ENCODE measurements at regions not wholly inside any gene's neighbourhood (a gene's known extent, or its start where the extent isn't known, plus 50 kb on each side); places are given as distances from the start of the nearest gene placed in this dataset.
"Not testable (repeated sequence)": the region's sequence is repeated elsewhere in the genome, so short reads cannot be mapped to it uniquely, and the experiment has no call there.

DNA sequence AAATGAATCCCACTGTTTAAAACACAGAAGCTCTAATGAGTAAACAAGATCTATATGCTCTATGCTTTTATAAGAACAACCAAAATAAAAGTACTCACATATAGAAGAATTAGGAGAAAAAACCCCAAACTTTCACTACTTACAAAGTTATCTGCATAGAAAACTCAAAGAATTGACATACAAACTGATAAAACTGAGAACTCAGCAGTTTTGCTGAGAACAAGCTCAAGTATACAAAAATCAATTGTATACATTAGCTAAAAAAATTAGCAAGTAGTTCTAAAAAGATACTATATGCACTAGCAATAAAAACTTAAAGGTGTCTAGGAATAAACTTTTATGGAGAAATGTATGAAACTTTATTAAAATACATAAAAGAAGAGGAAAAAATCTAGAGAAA is 186.2 kb upstream of the KAZN start:
- H3K4me3 ChIP-seq (ENCODE audit: control insufficient read depth, low read depth, low read length) = no peak overlapping the region
- TF ChIP-seq, protein P1, sequence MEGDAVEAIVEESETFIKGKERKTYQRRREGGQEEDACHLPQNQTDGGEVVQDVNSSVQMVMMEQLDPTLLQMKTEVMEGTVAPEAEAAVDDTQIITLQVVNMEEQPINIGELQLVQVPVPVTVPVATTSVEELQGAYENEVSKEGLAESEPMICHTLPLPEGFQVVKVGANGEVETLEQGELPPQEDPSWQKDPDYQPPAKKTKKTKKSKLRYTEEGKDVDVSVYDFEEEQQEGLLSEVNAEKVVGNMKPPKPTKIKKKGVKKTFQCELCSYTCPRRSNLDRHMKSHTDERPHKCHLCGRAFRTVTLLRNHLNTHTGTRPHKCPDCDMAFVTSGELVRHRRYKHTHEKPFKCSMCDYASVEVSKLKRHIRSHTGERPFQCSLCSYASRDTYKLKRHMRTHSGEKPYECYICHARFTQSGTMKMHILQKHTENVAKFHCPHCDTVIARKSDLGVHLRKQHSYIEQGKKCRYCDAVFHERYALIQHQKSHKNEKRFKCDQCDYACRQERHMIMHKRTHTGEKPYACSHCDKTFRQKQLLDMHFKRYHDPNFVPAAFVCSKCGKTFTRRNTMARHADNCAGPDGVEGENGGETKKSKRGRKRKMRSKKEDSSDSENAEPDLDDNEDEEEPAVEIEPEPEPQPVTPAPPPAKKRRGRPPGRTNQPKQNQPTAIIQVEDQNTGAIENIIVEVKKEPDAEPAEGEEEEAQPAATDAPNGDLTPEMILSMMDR (conservative IDR thresholded peaks at IDR 0.05; ENCODE audit: control insufficient read depth, insufficient read depth, low read depth, low read length) = no peak
- no peak for DNase-seq (ENCODE audit: low read depth)

GRCh38 chr1:14413819-14414490 is 184.5 kb upstream of the KAZN start:
- DNase-seq (ENCODE audit: low read depth) = peak; percentile 50
- no peak overlapping the region for H3K4me3 ChIP-seq (ENCODE audit: control insufficient read depth, low read depth, low read length)
- TF ChIP-seq, protein P1 (conservative IDR thresholded peaks at IDR 0.05; ENCODE audit: control insufficient read depth, insufficient read depth, low read depth, low read length) = no peak

GRCh38 chr1:14415396-14415795 is 183.1 kb upstream of the KAZN start:
- no peak for DNase-seq (ENCODE audit: low read depth)
- TF ChIP-seq, protein P1 (conservative IDR thresholded peaks at IDR 0.05; ENCODE audit: control insufficient read depth, insufficient read depth, low read depth, low read length) = peak; percentile 27
- H3K4me3 ChIP-seq (ENCODE audit: control insufficient read depth, low read depth, low read length) = no peak overlapping the region

- H3K4me3 ChIP-seq (ENCODE audit: control insufficient read depth, low read depth, low read length); DNase-seq (ENCODE audit: low read depth): not testable (repeated sequence)
Observed at GRCh38 chr1:14419778-14420218, 178.7 kb upstream of the KAZN start.

GRCh38 chr1:14420686-14421085 is 177.8 kb upstream of the KAZN start:
- no peak overlapping the region for H3K4me3 ChIP-seq (ENCODE audit: control insufficient read depth, low read depth, low read length)
- no peak for DNase-seq (ENCODE audit: low read depth)
- TF ChIP-seq, protein P1 (conservative IDR thresholded peaks at IDR 0.05; ENCODE audit: control insufficient read depth, insufficient read depth, low read depth, low read length) = no peak

DNA sequence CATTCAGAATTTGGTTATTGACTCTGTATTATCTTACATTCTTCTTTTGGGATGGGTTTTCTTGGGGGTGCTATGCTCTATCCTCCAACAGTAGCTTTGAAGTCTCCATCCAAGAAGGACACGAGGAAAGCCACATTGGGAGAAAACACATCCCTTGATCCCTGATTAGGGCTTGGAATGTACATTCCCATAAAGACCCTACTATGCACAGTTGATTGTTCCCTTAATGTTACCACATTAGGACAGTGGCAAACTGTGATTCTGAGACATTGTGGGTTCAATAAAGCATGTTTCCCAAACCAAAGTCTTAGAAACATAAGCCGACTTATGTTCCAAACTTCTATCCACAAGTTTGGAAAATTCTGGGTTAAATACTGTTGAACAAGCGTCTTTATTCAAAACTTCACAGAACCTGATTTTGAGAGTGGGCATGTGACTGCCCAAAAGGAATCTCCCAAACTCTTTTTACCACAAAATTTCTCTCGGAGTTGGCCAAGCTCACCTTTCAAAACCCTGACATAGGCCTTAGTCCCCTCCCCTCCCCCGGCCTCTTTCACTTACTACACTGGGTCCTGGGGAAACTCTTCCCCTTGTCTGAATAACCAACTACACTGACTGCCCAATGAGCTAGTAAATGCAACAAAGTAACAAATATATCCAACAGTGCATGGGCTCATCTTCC is 177.0 kb upstream of the KAZN start:
- TF ChIP-seq, protein P1 (conservative IDR thresholded peaks at IDR 0.05; ENCODE audit: control insufficient read depth, insufficient read depth, low read depth, low read length) = no peak
- DNase-seq (ENCODE audit: low read depth) = no peak

DNA sequence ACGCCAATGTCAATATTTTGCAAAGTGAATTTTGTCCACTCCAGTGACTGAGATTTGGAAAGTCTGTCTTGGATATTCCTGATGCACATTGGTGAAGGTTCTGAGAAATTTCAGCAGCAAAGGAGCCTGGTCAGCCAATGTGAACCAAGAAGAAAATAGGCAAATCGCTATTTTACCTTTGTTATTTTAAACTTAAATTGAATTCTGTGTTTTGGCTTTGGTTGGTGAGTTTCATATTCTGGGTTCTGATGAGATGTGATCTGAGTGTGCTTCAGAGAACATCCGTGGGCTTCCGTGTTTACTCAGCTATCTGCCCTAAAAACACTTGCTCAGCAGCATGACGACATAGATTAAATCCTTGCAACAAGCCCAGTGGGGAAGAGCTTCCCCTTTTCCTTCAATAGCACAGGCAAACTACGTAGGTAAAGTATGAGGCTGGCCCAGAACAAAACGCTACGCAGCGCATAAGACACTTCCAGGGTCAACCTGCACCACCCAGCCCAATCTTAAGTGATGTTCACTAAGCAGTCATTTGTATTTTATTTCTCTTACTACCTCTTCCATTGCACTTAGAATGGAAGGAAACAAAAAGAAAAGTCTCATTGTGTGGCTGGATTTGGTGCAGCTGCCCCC is 176.4 kb upstream of the KAZN start:
- no peak for DNase-seq (ENCODE audit: low read depth)
- no peak overlapping the region for H3K4me3 ChIP-seq (ENCODE audit: control insufficient read depth, low read depth, low read length)
- TF ChIP-seq, protein P1 (conservative IDR thresholded peaks at IDR 0.05; ENCODE audit: control insufficient read depth, insufficient read depth, low read depth, low read length) = no peak

More for the DNA sequence above, 177.0 kb upstream of the KAZN start:
- H3K4me3 ChIP-seq (ENCODE audit: control insufficient read depth, low read depth, low read length) = no peak overlapping the region
